ENCODE measurements at regions not wholly inside any gene's neighbourhood (a gene's known extent, or its start where the extent isn't known, plus 50 kb on each side); places are given as distances from the start of the nearest gene placed in this dataset.

DNA sequence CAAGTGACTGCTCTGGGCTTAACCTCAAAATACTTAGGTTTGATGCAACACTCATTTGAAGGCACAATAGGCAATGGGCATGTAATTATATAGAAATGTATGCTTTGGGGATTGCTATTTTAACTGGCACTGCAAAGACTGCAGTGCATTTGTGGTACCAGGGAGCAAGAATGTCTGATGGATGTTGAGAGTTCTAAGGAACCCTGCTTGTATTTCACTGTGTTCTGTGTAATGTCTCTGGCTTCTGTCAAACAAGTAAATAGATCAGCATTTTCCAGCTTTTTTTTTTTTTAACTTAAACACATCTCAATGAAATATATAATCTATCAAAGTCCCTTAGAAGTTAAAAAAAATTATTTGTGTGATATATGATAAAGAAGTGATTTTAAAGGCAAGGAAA is 94.8 kb upstream of the ATP2B1 start:
- TF ChIP-seq, protein P1, sequence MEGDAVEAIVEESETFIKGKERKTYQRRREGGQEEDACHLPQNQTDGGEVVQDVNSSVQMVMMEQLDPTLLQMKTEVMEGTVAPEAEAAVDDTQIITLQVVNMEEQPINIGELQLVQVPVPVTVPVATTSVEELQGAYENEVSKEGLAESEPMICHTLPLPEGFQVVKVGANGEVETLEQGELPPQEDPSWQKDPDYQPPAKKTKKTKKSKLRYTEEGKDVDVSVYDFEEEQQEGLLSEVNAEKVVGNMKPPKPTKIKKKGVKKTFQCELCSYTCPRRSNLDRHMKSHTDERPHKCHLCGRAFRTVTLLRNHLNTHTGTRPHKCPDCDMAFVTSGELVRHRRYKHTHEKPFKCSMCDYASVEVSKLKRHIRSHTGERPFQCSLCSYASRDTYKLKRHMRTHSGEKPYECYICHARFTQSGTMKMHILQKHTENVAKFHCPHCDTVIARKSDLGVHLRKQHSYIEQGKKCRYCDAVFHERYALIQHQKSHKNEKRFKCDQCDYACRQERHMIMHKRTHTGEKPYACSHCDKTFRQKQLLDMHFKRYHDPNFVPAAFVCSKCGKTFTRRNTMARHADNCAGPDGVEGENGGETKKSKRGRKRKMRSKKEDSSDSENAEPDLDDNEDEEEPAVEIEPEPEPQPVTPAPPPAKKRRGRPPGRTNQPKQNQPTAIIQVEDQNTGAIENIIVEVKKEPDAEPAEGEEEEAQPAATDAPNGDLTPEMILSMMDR (IDR thresholded peaks at IDR 0.05; ENCODE audit: low read depth, low read length): no peak
- TF ChIP-seq EZH2phosphoT487 (IDR thresholded peaks at IDR 0.05; ENCODE audit: low read depth): no peak
